ENCODE measurements at regions not wholly inside any gene's neighbourhood (a gene's known extent, or its start where the extent isn't known, plus 50 kb on each side); places are given as distances from the start of the nearest gene placed in this dataset.
"Not testable (repeated sequence)": the region's sequence is repeated elsewhere in the genome, so short reads cannot be mapped to it uniquely, and the experiment has no call there.

DNA sequence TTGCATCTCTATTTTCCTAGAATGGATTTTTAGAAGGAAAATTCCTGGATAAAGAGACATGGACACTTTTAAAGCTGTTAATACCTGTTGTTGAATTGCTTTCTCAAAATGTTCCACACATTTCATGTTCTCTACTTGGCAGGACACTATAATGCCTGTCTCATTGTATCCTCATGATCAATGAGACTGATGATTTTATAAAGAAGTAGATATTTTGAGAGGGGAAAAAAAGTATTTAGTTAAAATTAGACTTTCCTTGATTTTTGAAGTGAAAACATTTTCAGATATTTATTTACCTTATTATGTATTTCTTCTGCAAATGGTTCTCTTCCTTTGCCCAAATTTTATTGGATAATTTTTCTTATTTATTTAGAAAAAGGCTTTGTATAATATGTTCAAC lies 242.5 kb downstream of the MYCN start:
- TF ChIP-seq, protein P1, sequence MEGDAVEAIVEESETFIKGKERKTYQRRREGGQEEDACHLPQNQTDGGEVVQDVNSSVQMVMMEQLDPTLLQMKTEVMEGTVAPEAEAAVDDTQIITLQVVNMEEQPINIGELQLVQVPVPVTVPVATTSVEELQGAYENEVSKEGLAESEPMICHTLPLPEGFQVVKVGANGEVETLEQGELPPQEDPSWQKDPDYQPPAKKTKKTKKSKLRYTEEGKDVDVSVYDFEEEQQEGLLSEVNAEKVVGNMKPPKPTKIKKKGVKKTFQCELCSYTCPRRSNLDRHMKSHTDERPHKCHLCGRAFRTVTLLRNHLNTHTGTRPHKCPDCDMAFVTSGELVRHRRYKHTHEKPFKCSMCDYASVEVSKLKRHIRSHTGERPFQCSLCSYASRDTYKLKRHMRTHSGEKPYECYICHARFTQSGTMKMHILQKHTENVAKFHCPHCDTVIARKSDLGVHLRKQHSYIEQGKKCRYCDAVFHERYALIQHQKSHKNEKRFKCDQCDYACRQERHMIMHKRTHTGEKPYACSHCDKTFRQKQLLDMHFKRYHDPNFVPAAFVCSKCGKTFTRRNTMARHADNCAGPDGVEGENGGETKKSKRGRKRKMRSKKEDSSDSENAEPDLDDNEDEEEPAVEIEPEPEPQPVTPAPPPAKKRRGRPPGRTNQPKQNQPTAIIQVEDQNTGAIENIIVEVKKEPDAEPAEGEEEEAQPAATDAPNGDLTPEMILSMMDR (IDR thresholded peaks at IDR 0.05; ENCODE audit: insufficient read depth, low read depth, low read length, missing control alignments), result no peak
- no peak for DNase-seq (ENCODE audit: low read depth)
- H3K4me3 ChIP-seq (ENCODE audit: low read length), result no peak overlapping the region

DNA sequence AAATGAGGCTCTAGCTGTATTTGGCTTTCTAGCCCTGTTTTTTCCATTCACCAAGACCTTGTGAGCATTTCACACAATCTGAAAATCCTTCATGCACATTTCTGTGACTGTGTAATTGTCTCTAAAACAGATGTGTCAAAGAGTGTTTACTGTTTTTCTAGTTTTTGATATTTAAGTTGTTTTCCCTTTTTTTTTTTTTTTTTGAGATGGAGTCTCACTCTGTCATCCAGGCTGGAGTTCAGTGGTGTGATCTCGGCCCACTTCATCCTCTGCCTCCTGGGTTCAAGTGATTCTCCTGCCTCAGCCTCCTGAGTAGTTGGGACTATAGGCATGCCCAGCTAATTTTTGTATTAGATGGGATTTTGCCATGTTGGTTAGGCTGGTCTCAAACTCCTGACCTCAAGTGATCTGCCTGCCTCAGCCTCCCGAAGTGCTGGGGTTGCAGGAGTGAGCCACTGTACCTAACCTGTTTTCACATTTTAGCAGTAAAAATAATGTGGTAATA lies 242.0 kb downstream of the MYCN start:
- DNase-seq (ENCODE audit: low read depth); H3K4me3 ChIP-seq (ENCODE audit: low read length): not testable (repeated sequence)

DNA sequence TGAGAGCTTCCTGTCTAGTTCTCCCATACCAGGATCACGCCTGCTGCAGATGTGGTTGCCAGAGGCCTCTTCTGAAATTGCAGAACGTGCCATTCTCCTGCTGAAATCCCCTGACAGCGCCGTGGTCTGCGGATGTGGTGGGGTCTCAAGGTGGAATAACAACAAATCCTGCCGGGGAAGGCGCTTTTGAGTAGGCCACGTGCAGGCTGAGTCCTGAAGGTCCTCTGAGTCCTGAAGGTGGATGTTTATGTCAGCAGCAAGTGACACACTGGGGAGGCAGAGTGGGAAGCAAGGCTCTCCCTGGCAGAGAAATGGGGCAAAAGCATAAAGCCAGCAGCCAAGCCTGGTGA lies 241.4 kb downstream of the MYCN start:
- no peak for DNase-seq (ENCODE audit: low read depth)
- TF ChIP-seq, protein P1 (IDR thresholded peaks at IDR 0.05; ENCODE audit: insufficient read depth, low read depth, low read length, missing control alignments), result no peak
- H3K4me3 ChIP-seq (ENCODE audit: low read length), result no peak overlapping the region

DNA sequence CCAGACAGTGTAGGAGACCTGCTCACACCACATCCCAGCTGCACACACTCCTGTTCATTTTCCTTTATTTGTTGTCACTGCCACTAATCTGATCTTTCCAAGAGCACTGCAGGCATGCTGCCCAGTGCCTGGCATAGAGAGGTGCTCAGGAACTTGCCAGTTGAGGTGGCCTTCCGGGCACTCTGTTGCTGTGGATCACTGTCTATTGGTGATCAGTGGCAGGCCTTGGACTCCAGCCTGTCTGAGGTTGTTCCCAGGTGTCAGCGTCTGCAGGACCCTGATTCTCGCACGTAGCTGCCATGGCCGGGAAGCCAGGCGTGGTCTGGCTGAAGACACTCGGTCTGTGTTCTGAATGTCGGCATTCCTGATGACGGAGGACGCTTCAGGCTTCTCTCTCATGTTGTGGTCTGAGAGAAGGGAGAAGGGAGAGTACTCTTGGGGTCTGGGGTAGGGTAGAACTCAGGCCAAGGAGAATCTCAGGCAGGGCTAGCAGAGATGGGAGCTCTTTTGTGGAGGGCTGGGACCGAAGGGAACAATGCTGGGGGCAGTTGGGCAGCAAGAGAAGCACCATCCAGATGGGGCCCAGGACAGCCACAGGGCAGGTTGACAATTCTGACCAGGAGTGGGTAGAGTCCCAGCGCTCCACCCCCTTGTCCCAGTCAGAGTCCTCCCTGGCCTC lies 240.9 kb downstream of the MYCN start:
- H3K4me3 ChIP-seq (ENCODE audit: low read length), result no peak overlapping the region
- DNase-seq (ENCODE audit: low read depth), result no peak
- TF ChIP-seq, protein P1 (IDR thresholded peaks at IDR 0.05; ENCODE audit: insufficient read depth, low read depth, low read length, missing control alignments), result no peak

DNA sequence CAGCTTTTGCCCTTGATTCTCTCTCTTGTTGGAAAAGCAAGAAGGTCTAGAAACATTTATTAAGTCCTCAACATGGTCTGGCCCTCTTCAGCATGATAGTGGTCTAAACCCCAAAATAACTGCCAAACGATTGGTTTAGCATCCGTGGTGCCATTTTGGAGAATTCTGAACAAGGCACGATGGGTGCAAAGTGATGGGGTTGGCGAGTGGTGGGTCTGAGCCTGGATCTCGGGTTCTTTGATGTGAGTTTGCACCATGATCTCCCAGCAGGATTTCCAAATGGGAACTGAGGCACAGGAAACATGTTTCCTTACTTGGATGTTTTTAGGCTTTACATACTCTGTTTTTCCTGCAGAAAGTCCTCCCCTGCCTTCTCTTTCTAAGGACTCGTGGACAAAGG lies 240.3 kb downstream of the MYCN start:
- no peak for DNase-seq (ENCODE audit: low read depth)
- H3K4me3 ChIP-seq (ENCODE audit: low read length), result no peak overlapping the region
- TF ChIP-seq, protein P1 (IDR thresholded peaks at IDR 0.05; ENCODE audit: insufficient read depth, low read depth, low read length, missing control alignments), result no peak

DNA sequence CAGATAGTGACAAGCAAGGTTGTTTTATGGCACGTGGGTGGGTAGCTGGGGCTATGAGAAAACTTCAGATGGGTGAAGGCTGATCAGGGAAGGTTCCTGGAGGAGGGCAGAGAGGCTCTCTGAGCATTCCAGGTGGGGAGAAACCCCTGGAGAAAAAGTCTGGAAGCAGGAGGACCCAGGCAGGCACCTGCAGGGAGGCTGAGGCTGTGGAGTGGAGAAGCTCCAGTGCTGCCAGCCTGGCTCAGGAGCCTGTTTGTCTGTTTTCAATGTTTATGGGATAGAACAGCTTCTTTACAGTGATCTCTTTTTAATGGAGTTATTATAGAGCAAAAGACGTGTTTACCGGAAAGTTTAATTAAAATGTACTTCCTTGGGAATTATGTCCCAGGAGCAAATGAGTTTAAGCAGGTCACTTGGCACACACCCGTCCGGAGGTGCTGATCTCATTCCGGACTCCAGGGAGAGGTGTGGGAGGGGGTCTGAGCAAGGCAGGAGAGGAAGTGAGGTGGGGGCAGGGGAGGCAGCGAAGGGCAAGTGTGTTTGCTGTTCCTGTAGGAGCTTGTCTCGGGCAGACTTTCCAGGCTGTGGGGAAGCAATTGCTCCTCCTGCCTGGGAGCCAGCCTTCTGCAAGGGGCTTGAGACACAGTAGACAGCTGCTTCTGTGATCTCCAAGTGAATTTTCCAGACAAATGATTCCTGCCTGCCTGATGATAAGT lies 239.5 kb downstream of the MYCN start:
- DNase-seq (ENCODE audit: low read depth), result peak; percentile 8
- TF ChIP-seq, protein P1 (IDR thresholded peaks at IDR 0.05; ENCODE audit: insufficient read depth, low read depth, low read length, missing control alignments), result no peak
- H3K4me3 ChIP-seq (ENCODE audit: low read length), result no peak overlapping the region

DNA sequence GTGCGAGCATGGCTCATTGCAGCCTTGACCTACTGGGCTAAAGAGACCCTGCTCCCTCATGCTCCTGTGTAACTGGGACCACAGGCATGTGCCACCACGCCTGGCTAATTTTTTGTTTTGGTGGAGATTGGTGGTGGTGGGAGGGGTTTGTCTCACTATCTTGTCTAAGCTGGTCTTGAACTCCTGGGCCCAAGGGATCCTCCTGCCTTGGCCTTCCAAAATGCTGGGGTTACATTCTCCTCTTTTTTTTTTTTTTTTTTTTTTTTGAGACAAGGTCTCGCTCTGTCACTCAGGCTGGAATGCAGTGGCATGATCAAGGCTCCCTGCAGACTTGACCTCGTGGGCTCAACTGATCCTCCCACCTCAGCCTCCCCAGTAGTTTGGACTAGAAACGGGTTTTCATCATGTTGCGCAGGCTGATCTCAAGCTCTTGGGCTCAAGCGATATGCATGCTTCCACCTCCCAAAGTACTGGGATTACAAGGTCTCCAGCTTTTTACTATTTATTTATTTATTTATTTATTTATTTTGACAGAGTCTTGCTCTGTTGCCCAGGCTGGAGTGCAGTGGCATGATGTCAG lies 238.3 kb downstream of the MYCN start:
- TF ChIP-seq, protein P1 (IDR thresholded peaks at IDR 0.05; ENCODE audit: insufficient read depth, low read depth, low read length, missing control alignments), result no peak
- H3K4me3 ChIP-seq (ENCODE audit: low read length), result no peak overlapping the region

More for the DNA sequence above, 238.3 kb downstream of the MYCN start:
- no peak for DNase-seq (ENCODE audit: low read depth)

All from epithelial cell of esophagus (primary cell).